ENCODE measurements at regions not wholly inside any gene's neighbourhood (a gene's known extent, or its start where the extent isn't known, plus 50 kb on each side); places are given as distances from the start of the nearest gene placed in this dataset.

DNA sequence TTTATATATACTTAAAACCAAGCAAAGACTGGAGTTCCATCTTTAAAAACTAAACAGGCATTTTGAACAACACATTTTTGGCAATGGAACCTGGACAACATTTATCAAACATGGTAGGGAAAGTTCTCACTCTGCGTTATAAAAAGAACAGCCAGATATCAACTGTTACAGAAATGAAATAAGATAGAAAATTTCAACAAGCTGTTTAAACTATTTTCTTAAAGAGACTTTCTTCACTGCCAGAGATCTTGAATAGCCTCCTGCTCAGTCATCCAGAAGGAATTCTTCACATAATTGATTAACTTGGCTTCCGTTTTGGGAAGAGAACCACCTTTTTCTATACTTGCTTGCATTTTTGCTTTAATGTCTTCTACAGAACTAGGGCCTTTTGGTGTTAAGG is 166.0 kb upstream of the PIK3C3 start:
- intact Hi-C loops (cut with micrococcal nuclease): no loop called here
- H3K27ac ChIP-seq (ENCODE audit: low read length): no peak overlapping the region
- H3K27me3 ChIP-seq (ENCODE audit: low read length): no peaks in the 10 kb centered on the region
- H3K36me3 ChIP-seq (ENCODE audit: low read depth, low read length): no peaks in the 10 kb centered on the region
- ATAC-seq: no peak
- no peak overlapping the region for H3K9ac ChIP-seq (ENCODE audit: low read length)
- CTCF ChIA-PET: no interaction called here
- BruUV-seq (replicated peaks): no TSS peak
- H3K4me2 ChIP-seq (ENCODE audit: low read length): no peak overlapping the region
- no peaks in the 10 kb centered on the region for H3K9me3 ChIP-seq (ENCODE audit: low read length)
- no peaks in the 10 kb centered on the region for H3K9me2 ChIP-seq (replicated peaks; ENCODE audit: low read length)
- no peaks in the 10 kb centered on the region for H3K4me1 ChIP-seq (ENCODE audit: insufficient read depth, low read length)
- H2AFZ ChIP-seq (ENCODE audit: low read length): no peak overlapping the region
- POLR2A ChIA-PET (ENCODE audit: unreplicated experiment): no interaction called here
- no peaks in the 10 kb centered on the region for H3K79me2 ChIP-seq (ENCODE audit: low read length)
- no peaks in the 10 kb centered on the region for H3F3A ChIP-seq (ENCODE audit: low read length, unreplicated experiment)
- no peak for TF ChIP-seq EZH2 (IDR thresholded peaks at IDR 0.05; ENCODE audit: low read length, unreplicated experiment)
- TF ChIP-seq EZH2phosphoT487 (IDR thresholded peaks at IDR 0.05; ENCODE audit: borderline replicate concordance, low read length): no peak
- TF ChIP-seq, protein P1, sequence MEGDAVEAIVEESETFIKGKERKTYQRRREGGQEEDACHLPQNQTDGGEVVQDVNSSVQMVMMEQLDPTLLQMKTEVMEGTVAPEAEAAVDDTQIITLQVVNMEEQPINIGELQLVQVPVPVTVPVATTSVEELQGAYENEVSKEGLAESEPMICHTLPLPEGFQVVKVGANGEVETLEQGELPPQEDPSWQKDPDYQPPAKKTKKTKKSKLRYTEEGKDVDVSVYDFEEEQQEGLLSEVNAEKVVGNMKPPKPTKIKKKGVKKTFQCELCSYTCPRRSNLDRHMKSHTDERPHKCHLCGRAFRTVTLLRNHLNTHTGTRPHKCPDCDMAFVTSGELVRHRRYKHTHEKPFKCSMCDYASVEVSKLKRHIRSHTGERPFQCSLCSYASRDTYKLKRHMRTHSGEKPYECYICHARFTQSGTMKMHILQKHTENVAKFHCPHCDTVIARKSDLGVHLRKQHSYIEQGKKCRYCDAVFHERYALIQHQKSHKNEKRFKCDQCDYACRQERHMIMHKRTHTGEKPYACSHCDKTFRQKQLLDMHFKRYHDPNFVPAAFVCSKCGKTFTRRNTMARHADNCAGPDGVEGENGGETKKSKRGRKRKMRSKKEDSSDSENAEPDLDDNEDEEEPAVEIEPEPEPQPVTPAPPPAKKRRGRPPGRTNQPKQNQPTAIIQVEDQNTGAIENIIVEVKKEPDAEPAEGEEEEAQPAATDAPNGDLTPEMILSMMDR (conservative IDR thresholded peaks at IDR 0.05; ENCODE audit: low read depth, low read length): no peak
- H3K4me3 ChIP-seq (ENCODE audit: low read length): no peak overlapping the region
- H4K20me1 ChIP-seq (ENCODE audit: low read length): no peaks in the 10 kb centered on the region
- no peak for DNase-seq

DNA sequence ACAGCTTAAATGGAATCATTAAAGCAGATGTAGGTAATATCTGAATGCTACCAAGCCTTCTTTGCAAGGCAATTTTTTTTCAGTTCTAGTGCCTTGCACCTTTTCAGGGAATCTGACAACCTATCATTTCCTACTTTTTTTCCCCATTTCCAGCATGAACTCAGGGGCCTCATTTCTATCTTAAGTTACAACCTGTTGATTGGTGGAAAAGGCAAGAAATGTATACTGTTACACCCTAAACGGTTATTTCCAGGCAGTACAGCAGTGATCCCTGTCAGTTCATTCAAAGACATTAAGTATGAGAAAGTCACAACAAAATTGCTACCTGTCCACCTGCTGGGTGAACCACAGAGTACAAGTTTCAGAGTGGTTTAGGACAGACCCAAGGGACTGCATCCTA is 171.2 kb upstream of the PIK3C3 start:
- Histone ChIP-seq H2AFZ (ENCODE audit: low read length) (no peak overlapping the region), H3F3A (ENCODE audit: low read length, unreplicated experiment) (no peaks in the 10 kb centered on the region), H3K27me3 (ENCODE audit: low read length) (no peaks in the 10 kb centered on the region), H3K9me2 (replicated peaks; ENCODE audit: low read length) (no peaks in the 10 kb centered on the region), H3K9ac (ENCODE audit: low read length) (no peak overlapping the region), H3K4me1 (ENCODE audit: insufficient read depth, low read length) (no peaks in the 10 kb centered on the region), H3K4me2 (ENCODE audit: low read length) (no peak overlapping the region), H3K27ac (ENCODE audit: low read length) (no peak overlapping the region), H3K4me3 (ENCODE audit: low read length) (no peak overlapping the region), H3K9me3 (ENCODE audit: low read length) (no peaks in the 10 kb centered on the region), H3K79me2 (ENCODE audit: low read length) (no peaks in the 10 kb centered on the region), H3K36me3 (ENCODE audit: low read depth, low read length) (no peaks in the 10 kb centered on the region), H4K20me1 (ENCODE audit: low read length) (no peaks in the 10 kb centered on the region)
- CTCF ChIA-PET: no interaction called here
- POLR2A ChIA-PET (ENCODE audit: unreplicated experiment): no interaction called here
- intact Hi-C loops (cut with micrococcal nuclease): no loop called here
- ATAC-seq: no peak
- BruUV-seq (replicated peaks): no TSS peak
- no peak for DNase-seq
- no peak for TF ChIP-seq EZH2phosphoT487 (IDR thresholded peaks at IDR 0.05; ENCODE audit: borderline replicate concordance, low read length)
- TF ChIP-seq EZH2 (IDR thresholded peaks at IDR 0.05; ENCODE audit: low read length, unreplicated experiment): no peak
- TF ChIP-seq, protein P1 (conservative IDR thresholded peaks at IDR 0.05; ENCODE audit: low read depth, low read length): no peak

DNA sequence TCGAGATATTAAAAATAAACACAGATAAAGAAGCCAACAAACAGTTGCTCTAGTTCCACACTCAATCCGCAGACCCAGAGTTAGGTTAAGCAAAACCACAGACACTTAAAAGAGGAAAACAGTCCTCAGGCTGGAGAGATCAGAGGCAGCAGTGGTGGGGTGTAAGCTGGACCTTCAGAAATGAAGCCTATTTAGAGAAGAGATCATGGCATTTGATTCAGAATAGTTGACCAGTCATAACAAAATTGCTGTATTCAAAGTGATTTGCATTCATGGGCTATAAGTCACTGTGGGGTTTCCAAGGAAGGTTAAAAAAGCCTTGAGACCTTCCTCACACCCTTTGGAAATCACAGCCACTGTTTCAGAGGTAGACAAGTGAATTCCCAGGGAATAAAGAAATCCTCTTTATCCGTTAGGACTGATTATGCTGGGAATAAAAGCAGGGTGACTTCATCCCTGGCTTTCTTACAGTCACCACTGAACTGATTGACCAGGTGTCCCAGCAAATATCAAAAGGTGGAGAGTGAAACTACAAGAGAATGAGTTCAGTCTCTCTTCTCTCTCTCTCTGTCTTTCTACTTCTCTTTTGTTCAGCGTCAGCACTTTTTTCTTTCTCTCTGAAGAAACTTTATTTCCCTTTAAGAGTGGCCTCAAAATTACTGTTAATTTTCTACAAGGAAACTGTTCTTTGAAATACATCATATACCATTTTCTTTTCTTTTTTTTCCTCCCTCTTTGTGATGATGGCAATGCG is 171.8 kb upstream of the PIK3C3 start:
- ATAC-seq (no peak), DNase-seq (no peak)
- H3K27me3 ChIP-seq (ENCODE audit: low read length): no peaks in the 10 kb centered on the region
- no peak overlapping the region for H3K4me3 ChIP-seq (ENCODE audit: low read length)
- no peaks in the 10 kb centered on the region for H3K36me3 ChIP-seq (ENCODE audit: low read depth, low read length)
- POLR2A ChIA-PET (ENCODE audit: unreplicated experiment): no interaction called here
- TF ChIP-seq, protein P1 (conservative IDR thresholded peaks at IDR 0.05; ENCODE audit: low read depth, low read length): no peak
- TF ChIP-seq EZH2phosphoT487 (IDR thresholded peaks at IDR 0.05; ENCODE audit: borderline replicate concordance, low read length) (no peak), EZH2 (IDR thresholded peaks at IDR 0.05; ENCODE audit: low read length, unreplicated experiment) (no peak)
- H3K79me2 ChIP-seq (ENCODE audit: low read length): no peaks in the 10 kb centered on the region
- H3F3A ChIP-seq (ENCODE audit: low read length, unreplicated experiment): no peaks in the 10 kb centered on the region
- H3K9ac ChIP-seq (ENCODE audit: low read length): no peak overlapping the region
- H2AFZ ChIP-seq (ENCODE audit: low read length): no peak overlapping the region
- BruUV-seq (replicated peaks): no TSS peak
- H3K9me2 ChIP-seq (replicated peaks; ENCODE audit: low read length): no peaks in the 10 kb centered on the region
- H3K4me1 ChIP-seq (ENCODE audit: insufficient read depth, low read length): no peaks in the 10 kb centered on the region
- intact Hi-C loops (cut with micrococcal nuclease): no loop called here
- CTCF ChIA-PET: no interaction called here
- H3K9me3 ChIP-seq (ENCODE audit: low read length): no peaks in the 10 kb centered on the region
- no peaks in the 10 kb centered on the region for H4K20me1 ChIP-seq (ENCODE audit: low read length)
- H3K4me2 ChIP-seq (ENCODE audit: low read length): no peak overlapping the region
- no peak overlapping the region for H3K27ac ChIP-seq (ENCODE audit: low read length)
